ENCODE measurements at regions not wholly inside any gene's neighbourhood (a gene's known extent, or its start where the extent isn't known, plus 50 kb on each side); places are given as distances from the start of the nearest gene placed in this dataset.

GRCh38 chr13:50598338-50598737 lies 245.2 kb downstream of the DLEU7 start:
- H3K27ac ChIP-seq, result no peak overlapping the region
- no peaks in the 10 kb centered on the region for H3K36me3 ChIP-seq
- H3K9me3 ChIP-seq, result no peaks in the 10 kb centered on the region
- H3K27me3 ChIP-seq, result no peaks in the 10 kb centered on the region
- H3K4me3 ChIP-seq (ENCODE audit: low read depth in 1 of 2, low read length in 1 of 2), result no peak overlapping the region
- no peaks in the 10 kb centered on the region for H3K4me1 ChIP-seq (ENCODE audit: control insufficient read depth in 1 of 2, insufficient read depth in 1 of 2, low read depth in 1 of 2, low read length in 1 of 2)
- TF ChIP-seq, protein P1, sequence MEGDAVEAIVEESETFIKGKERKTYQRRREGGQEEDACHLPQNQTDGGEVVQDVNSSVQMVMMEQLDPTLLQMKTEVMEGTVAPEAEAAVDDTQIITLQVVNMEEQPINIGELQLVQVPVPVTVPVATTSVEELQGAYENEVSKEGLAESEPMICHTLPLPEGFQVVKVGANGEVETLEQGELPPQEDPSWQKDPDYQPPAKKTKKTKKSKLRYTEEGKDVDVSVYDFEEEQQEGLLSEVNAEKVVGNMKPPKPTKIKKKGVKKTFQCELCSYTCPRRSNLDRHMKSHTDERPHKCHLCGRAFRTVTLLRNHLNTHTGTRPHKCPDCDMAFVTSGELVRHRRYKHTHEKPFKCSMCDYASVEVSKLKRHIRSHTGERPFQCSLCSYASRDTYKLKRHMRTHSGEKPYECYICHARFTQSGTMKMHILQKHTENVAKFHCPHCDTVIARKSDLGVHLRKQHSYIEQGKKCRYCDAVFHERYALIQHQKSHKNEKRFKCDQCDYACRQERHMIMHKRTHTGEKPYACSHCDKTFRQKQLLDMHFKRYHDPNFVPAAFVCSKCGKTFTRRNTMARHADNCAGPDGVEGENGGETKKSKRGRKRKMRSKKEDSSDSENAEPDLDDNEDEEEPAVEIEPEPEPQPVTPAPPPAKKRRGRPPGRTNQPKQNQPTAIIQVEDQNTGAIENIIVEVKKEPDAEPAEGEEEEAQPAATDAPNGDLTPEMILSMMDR (IDR thresholded peaks at IDR 0.05), result no peak

GRCh38 chr13:50599046-50599445 lies 244.4 kb downstream of the DLEU7 start:
- H3K4me1 ChIP-seq (ENCODE audit: control insufficient read depth in 1 of 2, insufficient read depth in 1 of 2, low read depth in 1 of 2, low read length in 1 of 2), result no peaks in the 10 kb centered on the region
- TF ChIP-seq, protein P1 (IDR thresholded peaks at IDR 0.05), result no peak
- no peaks in the 10 kb centered on the region for H3K36me3 ChIP-seq
- H3K4me3 ChIP-seq (ENCODE audit: low read depth in 1 of 2, low read length in 1 of 2), result no peak overlapping the region
- H3K9me3 ChIP-seq, result no peaks in the 10 kb centered on the region
- H3K27me3 ChIP-seq, result no peaks in the 10 kb centered on the region
- no peak overlapping the region for H3K27ac ChIP-seq

GRCh38 chr13:50599927-50600326 lies 243.6 kb downstream of the DLEU7 start:
- H3K36me3 ChIP-seq, result no peaks in the 10 kb centered on the region
- H3K4me1 ChIP-seq (ENCODE audit: control insufficient read depth in 1 of 2, insufficient read depth in 1 of 2, low read depth in 1 of 2, low read length in 1 of 2), result no peaks in the 10 kb centered on the region
- TF ChIP-seq, protein P1 (IDR thresholded peaks at IDR 0.05), result no peak
- no peaks in the 10 kb centered on the region for H3K27me3 ChIP-seq
- no peak overlapping the region for H3K4me3 ChIP-seq (ENCODE audit: low read depth in 1 of 2, low read length in 1 of 2)
- H3K9me3 ChIP-seq, result no peaks in the 10 kb centered on the region
- H3K27ac ChIP-seq, result no peak overlapping the region

- Histone ChIP-seq H3K27ac (no peak overlapping the region), H3K4me3 (ENCODE audit: low read depth in 1 of 2, low read length in 1 of 2) (no peak overlapping the region), H3K4me1 (ENCODE audit: control insufficient read depth in 1 of 2, insufficient read depth in 1 of 2, low read depth in 1 of 2, low read length in 1 of 2) (no peaks in the 10 kb centered on the region), H3K36me3 (no peaks in the 10 kb centered on the region), H3K27me3 (no peaks in the 10 kb centered on the region), H3K9me3 (no peaks in the 10 kb centered on the region)
- TF ChIP-seq, protein P1 (IDR thresholded peaks at IDR 0.05), result no peak
Measured at GRCh38 chr13:50608370-50608769, 235.1 kb downstream of the DLEU7 start.

- no peak overlapping the region for H3K4me3 ChIP-seq (ENCODE audit: low read depth in 1 of 2, low read length in 1 of 2)
- TF ChIP-seq, protein P1 (IDR thresholded peaks at IDR 0.05), result no peak
- H3K27ac ChIP-seq, result no peak overlapping the region
- no peaks in the 10 kb centered on the region for H3K36me3 ChIP-seq
- no peaks in the 10 kb centered on the region for H3K27me3 ChIP-seq
- H3K9me3 ChIP-seq, result no peaks in the 10 kb centered on the region
- H3K4me1 ChIP-seq (ENCODE audit: control insufficient read depth in 1 of 2, insufficient read depth in 1 of 2, low read depth in 1 of 2, low read length in 1 of 2), result no peaks in the 10 kb centered on the region
Measured at GRCh38 chr13:50609011-50609410, 234.5 kb downstream of the DLEU7 start.

DNA sequence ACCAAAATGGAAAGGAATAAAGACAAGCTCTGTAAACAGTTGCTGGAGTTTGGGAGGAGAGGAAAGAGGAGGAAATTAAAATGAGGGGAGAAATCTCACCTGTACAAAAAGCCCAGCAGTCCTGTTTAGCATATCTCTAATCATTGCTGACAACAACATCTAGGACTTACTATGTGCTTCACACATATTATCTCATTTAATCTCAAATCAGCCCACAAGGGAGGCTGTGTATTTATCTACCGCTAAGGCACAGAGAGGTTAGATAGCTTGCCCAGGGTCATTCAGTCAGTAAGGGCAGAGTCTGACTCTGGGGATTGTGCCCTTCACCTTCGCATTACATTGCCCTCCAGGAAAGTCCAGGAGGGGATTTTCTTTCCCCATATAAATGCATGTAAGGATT lies 233.3 kb downstream of the DLEU7 start:
- no peaks in the 10 kb centered on the region for H3K27me3 ChIP-seq
- TF ChIP-seq, protein P1 (IDR thresholded peaks at IDR 0.05), result no peak
- no peak overlapping the region for H3K4me3 ChIP-seq (ENCODE audit: low read depth in 1 of 2, low read length in 1 of 2)
- H3K4me1 ChIP-seq (ENCODE audit: control insufficient read depth in 1 of 2, insufficient read depth in 1 of 2, low read depth in 1 of 2, low read length in 1 of 2), result no peaks in the 10 kb centered on the region
- no peaks in the 10 kb centered on the region for H3K9me3 ChIP-seq
- no peak overlapping the region for H3K27ac ChIP-seq
- no peaks in the 10 kb centered on the region for H3K36me3 ChIP-seq
